ENCODE measurements at regions not wholly inside any gene's neighbourhood (a gene's known extent, or its start where the extent isn't known, plus 50 kb on each side); places are given as distances from the start of the nearest gene placed in this dataset.

GRCh38 chr19:16019691-16020448 lies 56.4 kb upstream of the TPM4 start:
- H3K9ac ChIP-seq (replicated peaks; ENCODE audit: extremely low read depth, insufficient read depth, low read length) = no peak overlapping the region
- no peaks in the 10 kb centered on the region for H3K79me2 ChIP-seq (ENCODE audit: control insufficient read depth, insufficient read depth, low read length)
- no peak overlapping the region for H3K27ac ChIP-seq (ENCODE audit: insufficient read depth, low read depth, low read length)
- dilution Hi-C loops (cut with MboI; ENCODE audit: extremely low pct_ligation_motif_present, low sequenced_read_pairs) (no loop called here), intact Hi-C loops (cut with micrococcal nuclease) (no loop called here)
- H3K4me2 ChIP-seq (ENCODE audit: insufficient read depth, low read length) = no peak overlapping the region
- H3K4me1 ChIP-seq (ENCODE audit: control insufficient read depth, extremely low read depth, insufficient read depth, low read length) = no peaks in the 10 kb centered on the region
- H3K4me3 ChIP-seq (replicated peaks in 1 of 3; ENCODE audit: insufficient read depth in 1 of 3, low read depth in 1 of 3, low read length in 3 of 3) = no peak overlapping the region
- H3K9me1 ChIP-seq (replicated peaks; ENCODE audit: control insufficient read depth, extremely low read depth, insufficient read depth, low read length) = no peaks in the 10 kb centered on the region
- POLR2A ChIA-PET = no interaction called here
- H3K9me3 ChIP-seq (replicated peaks; ENCODE audit: control insufficient read depth, insufficient read depth, low read length) = no peaks in the 10 kb centered on the region
- no peaks in the 10 kb centered on the region for H4K20me1 ChIP-seq (replicated peaks; ENCODE audit: control insufficient read depth, extremely low read depth, insufficient read depth, low read length)
- FAIRE-seq (no peak), DNase-seq (ENCODE audit: low read depth, low spot score) (no peak)
- H3K36me3 ChIP-seq (ENCODE audit: control insufficient read depth in 2 of 2, extremely low read depth in 1 of 2, insufficient read depth in 2 of 2, low read length in 2 of 2) = no peaks in the 10 kb centered on the region
- CTCF ChIA-PET = no interaction called here
- no peak overlapping the region for H2AFZ ChIP-seq (ENCODE audit: low read depth, low read length)
- no peaks in the 10 kb centered on the region for H3K27me3 ChIP-seq (ENCODE audit: control insufficient read depth in 2 of 2, insufficient read depth in 2 of 2, low read length in 2 of 2)
- no TSS peak for BruUV-seq (replicated peaks)
- TF ChIP-seq JUN (IDR thresholded peaks at IDR 0.05; ENCODE audit: borderline replicate concordance, insufficient read depth, insufficient read length, low read depth) = no peak
- TF ChIP-seq CTCF (IDR thresholded peaks at IDR 0.05; ENCODE audit: extremely low read depth in 1 of 2, insufficient read depth in 1 of 2, low read depth in 1 of 2, low read length in 2 of 2) = no peak
- no peak for TF ChIP-seq POLR2A (IDR thresholded peaks at IDR 0.05; ENCODE audit: low read depth, low read length)
- no peak for TF ChIP-seq FOS (IDR thresholded peaks at IDR 0.05; ENCODE audit: borderline replicate concordance, insufficient read depth, low read length)
- TF ChIP-seq POLR2AphosphoS5 (IDR thresholded peaks at IDR 0.05; ENCODE audit: insufficient read depth, low read depth, low read length) = no peak
- no peak for TF ChIP-seq EZH2 (IDR thresholded peaks at IDR 0.05; ENCODE audit: borderline replicate concordance, low read depth, low read length, severe bottlenecking)
- no peak for TF ChIP-seq MYC (IDR thresholded peaks at IDR 0.05; ENCODE audit: low read depth, low read length)
- no peak for TF ChIP-seq GATA2 (IDR thresholded peaks at IDR 0.05; ENCODE audit: insufficient read depth, insufficient read length, low read depth, low read length)
- no peak for TF ChIP-seq MAX (IDR thresholded peaks at IDR 0.05; ENCODE audit: insufficient read depth, insufficient read length)
